ENCODE measurements at regions not wholly inside any gene's neighbourhood (a gene's known extent, or its start where the extent isn't known, plus 50 kb on each side); places are given as distances from the start of the nearest gene placed in this dataset.

GRCh38 chr3:55315396-55315795 lies 171.7 kb downstream of the WNT5A start:
- no peaks in the 10 kb centered on the region for H3K9me3 ChIP-seq
- no peaks in the 10 kb centered on the region for H3K4me1 ChIP-seq
- H3K27me3 ChIP-seq = no peaks in the 10 kb centered on the region
- no peak for DNase-seq
- no peak overlapping the region for H3K4me3 ChIP-seq (ENCODE audit: low read depth, low read length)
- no peak for TF ChIP-seq CTCF (IDR thresholded peaks at IDR 0.05; ENCODE audit: low read depth, low read length)
- H3K36me3 ChIP-seq = no peaks in the 10 kb centered on the region

GRCh38 chr3:55313666-55314065 lies 173.4 kb downstream of the WNT5A start:
- Histone ChIP-seq H3K9me3 (no peaks in the 10 kb centered on the region), H3K4me3 (ENCODE audit: low read depth, low read length) (no peak overlapping the region), H3K4me1 (no peaks in the 10 kb centered on the region), H3K27me3 (no peaks in the 10 kb centered on the region), H3K36me3 (no peaks in the 10 kb centered on the region)
- TF ChIP-seq CTCF (IDR thresholded peaks at IDR 0.05; ENCODE audit: low read depth, low read length) = no peak
- DNase-seq = no peak

GRCh38 chr3:55309336-55309735 lies 177.8 kb downstream of the WNT5A start:
- no peak for DNase-seq
- Histone ChIP-seq H3K36me3 (no peaks in the 10 kb centered on the region), H3K9me3 (no peaks in the 10 kb centered on the region), H3K27me3 (no peaks in the 10 kb centered on the region), H3K4me1 (no peaks in the 10 kb centered on the region), H3K4me3 (ENCODE audit: low read depth, low read length) (no peak overlapping the region)
- TF ChIP-seq CTCF (IDR thresholded peaks at IDR 0.05; ENCODE audit: low read depth, low read length) = no peak

GRCh38 chr3:55307622-55308021 lies 179.5 kb downstream of the WNT5A start:
- TF ChIP-seq CTCF (IDR thresholded peaks at IDR 0.05; ENCODE audit: low read depth, low read length) = no peak
- Histone ChIP-seq H3K9me3 (no peaks in the 10 kb centered on the region), H3K4me1 (no peaks in the 10 kb centered on the region), H3K27me3 (no peaks in the 10 kb centered on the region), H3K4me3 (ENCODE audit: low read depth, low read length) (no peak overlapping the region), H3K36me3 (no peaks in the 10 kb centered on the region)
- DNase-seq = no peak

GRCh38 chr3:55305696-55306485 lies 181.2 kb downstream of the WNT5A start:
- no peak for TF ChIP-seq CTCF (IDR thresholded peaks at IDR 0.05; ENCODE audit: low read depth, low read length)
- H3K4me1 ChIP-seq = no peaks in the 10 kb centered on the region
- H3K4me3 ChIP-seq (ENCODE audit: low read depth, low read length) = no peak overlapping the region

GRCh38 chr3:55300701-55301100 lies 186.4 kb downstream of the WNT5A start:
- no peaks in the 10 kb centered on the region for H3K4me1 ChIP-seq
- no peaks in the 10 kb centered on the region for H3K27me3 ChIP-seq
- H3K36me3 ChIP-seq = no peaks in the 10 kb centered on the region
- no peak for TF ChIP-seq CTCF (IDR thresholded peaks at IDR 0.05; ENCODE audit: low read depth, low read length)
- no peak for DNase-seq
- no peaks in the 10 kb centered on the region for H3K9me3 ChIP-seq
- H3K4me3 ChIP-seq (ENCODE audit: low read depth, low read length) = no peak overlapping the region

More at GRCh38 chr3:55305696-55306485, 181.2 kb downstream of the WNT5A start:
- no peaks in the 10 kb centered on the region for H3K36me3 ChIP-seq
- no peaks in the 10 kb centered on the region for H3K9me3 ChIP-seq
- no peaks in the 10 kb centered on the region for H3K27me3 ChIP-seq
- no peak for DNase-seq
